Endothelial cell of umbilical vein (primary cell): ENCODE measurements at regions not wholly inside any gene's neighbourhood (a gene's known extent, or its start where the extent isn't known, plus 50 kb on each side); places are given as distances from the start of the nearest gene placed in this dataset.

Source experiments
- BruUV-seq: library from RNA; stranded (reverse); fragments of 400-500 nt; replicated peaks from 2 replicates; lab custom pipeline; 2021; lab: Mats Ljungman, UMichigan
- CTCF ChIA-PET: fragments of 300-600, 350-600 bp; sonication (Branson Sonifier 250); formaldehyde crosslinking; loops from one replicate; lab custom pipeline; 2021; ENCODE audit warnings: antibody characterized with exemption, inconsistent platforms; lab: Charles Lee
- POLR2A ChIA-PET: fragments of 300-600, 350-600 bp; sonication (Branson Sonifier 250); formaldehyde crosslinking; loops from one replicate; lab custom pipeline; 2021; ENCODE audit warnings: antibody characterized with exemption, inconsistent platforms; lab: Charles Lee
- DNase-seq: peaks from one replicate; pipeline ENCODE4 v3.0.0-alpha.2; 2011; ENCODE audit warnings: low read depth, low spot score
- FAIRE-seq: peaks from 2 replicates; lab custom pipeline; 2011; peaks lifted over from hg19 to GRCh38; lab: Jason Lieb, UNC
- H2AFZ ChIP-seq: 2 replicates; pipeline ENCODE4 v1.6.0; 2012; ENCODE audit warnings: low read depth, low read length, control low read depth, inconsistent platforms
- H3K27ac ChIP-seq: 2 replicates; pipeline ENCODE4 v1.5.1; 2011; ENCODE audit warnings: low read depth, mild to moderate bottlenecking, control low read depth, low read length, moderate library complexity; ENCODE audit not compliant: insufficient read depth
- H3K27me3 ChIP-seq, 2 experiments: 2 replicates each; pipeline versions ENCODE4 v1.6.0 to v1.6.1; 2011; ENCODE audit warnings: low read length in 2 of 2, mixed read lengths in 1 of 2; ENCODE audit not compliant: control insufficient read depth in 2 of 2, insufficient read depth in 2 of 2
- H3K36me3 ChIP-seq, 2 experiments: 2 replicates in 1 of 2; 3 replicates in 1 of 2; pipeline ENCODE4 v1.5.1; 2011; ENCODE audit warnings: low read length in 2 of 2, mild to moderate bottlenecking in 1 of 2, moderate library complexity in 1 of 2; ENCODE audit not compliant: control insufficient read depth in 2 of 2, insufficient read depth in 2 of 2; ENCODE audit errors: extremely low read depth in 1 of 2
- H3K4me1 ChIP-seq: 3 replicates; pipeline ENCODE4 v1.5.1; 2011; ENCODE audit warnings: mild to moderate bottlenecking, low read length; ENCODE audit not compliant: control insufficient read depth, insufficient read depth; ENCODE audit errors: extremely low read depth
- H3K4me2 ChIP-seq: 2 replicates; pipeline ENCODE4 v1.6.1; 2011; ENCODE audit warnings: low read length, control low read depth, mixed read lengths; ENCODE audit not compliant: insufficient read depth
- H3K4me3 ChIP-seq, 3 experiments: fragments of 200-600 bp in 1 of 3; sonication (generic), shearing (Covaris generic) in 1 of 3; replicated peaks in 1 of 3; 2 replicates each; pipeline ENCODE4 v1.5.1; 2011 to 2016; ENCODE audit warnings: control low read depth in 3 of 3, low read length in 3 of 3, mild to moderate bottlenecking in 2 of 3, inconsistent platforms in 1 of 3, low read depth in 1 of 3, moderate library complexity in 1 of 3; ENCODE audit not compliant: insufficient read depth in 1 of 3
- H3K79me2 ChIP-seq: 2 replicates; pipeline ENCODE4 v1.6.0; 2012; ENCODE audit warnings: low read length, inconsistent platforms; ENCODE audit not compliant: control insufficient read depth, insufficient read depth
- H3K9ac ChIP-seq: replicated peaks from 2 replicates; pipeline ENCODE3; 2011; ENCODE audit warnings: low read length, control low read depth; ENCODE audit not compliant: insufficient read depth; ENCODE audit errors: extremely low read depth
- H3K9me1 ChIP-seq: replicated peaks from 3 replicates; pipeline ENCODE4 v1.6.0; 2011; ENCODE audit warnings: mild to moderate bottlenecking, low read length; ENCODE audit not compliant: control insufficient read depth, insufficient read depth; ENCODE audit errors: extremely low read depth
- H3K9me3 ChIP-seq: replicated peaks from 2 replicates; pipeline ENCODE4 v1.5.1; 2012; ENCODE audit warnings: low read length, inconsistent platforms; ENCODE audit not compliant: control insufficient read depth, insufficient read depth
- H4K20me1 ChIP-seq: replicated peaks from 2 replicates; pipeline ENCODE3; 2011; ENCODE audit warnings: mild to moderate bottlenecking, low read length; ENCODE audit not compliant: control insufficient read depth, insufficient read depth; ENCODE audit errors: extremely low read depth
- EZH2 ChIP-seq: IDR thresholded peaks from 2 replicates; pipeline ENCODE4 v1.6.1; 2012; ENCODE audit warnings: borderline replicate concordance, low read depth, mild to moderate bottlenecking, moderate library complexity, low read length, inconsistent platforms; ENCODE audit not compliant: severe bottlenecking
- FOS ChIP-seq: IDR thresholded peaks from 2 replicates; pipeline ENCODE4 v1.6.1; 2011; ENCODE audit warnings: mild to moderate bottlenecking, low read length, moderate library complexity, borderline replicate concordance; ENCODE audit not compliant: insufficient read depth
- GATA2 ChIP-seq: IDR thresholded peaks from 2 replicates; pipeline ENCODE4 v1.7.0; 2011; ENCODE audit warnings: low read depth, mild to moderate bottlenecking, moderate library complexity, mixed read lengths, low read length; ENCODE audit not compliant: insufficient read length, insufficient read depth
- JUN ChIP-seq: IDR thresholded peaks from 2 replicates; pipeline ENCODE4 v1.6.1; 2011; ENCODE audit warnings: borderline replicate concordance, low read depth; ENCODE audit not compliant: insufficient read length, insufficient read depth
- MYC ChIP-seq: IDR thresholded peaks from one replicate; pipeline ENCODE4 v1.6.1; 2011; ENCODE audit warnings: mild to moderate bottlenecking, low read depth, low read length
- POLR2A ChIP-seq: IDR thresholded peaks from 2 replicates; pipeline ENCODE4 v1.6.1; 2012; ENCODE audit warnings: low read depth, mild to moderate bottlenecking, control low read depth, low read length
- POLR2AphosphoS5 ChIP-seq: IDR thresholded peaks from 2 replicates; pipeline ENCODE4 v1.6.1; 2012; ENCODE audit warnings: low read depth, mild to moderate bottlenecking, control low read depth, low read length, moderate library complexity; ENCODE audit not compliant: insufficient read depth
- dilution Hi-C: fragments of 300-500 bp; cut with MboI; formaldehyde crosslinking; loops from one replicate; pipeline ENCODE4 v1.15.0; 2019; ENCODE audit warnings: low sequenced_read_pairs; ENCODE audit not compliant: extremely low pct_ligation_motif_present
- intact Hi-C: fragments of 100-400 bp; cut with micrococcal nuclease; formaldehyde crosslinking; loops from one replicate; pipeline ENCODE4 v1.10.0; 2022
- TF ChIP-seq, protein P1 (sequence below): IDR thresholded peaks from 2 replicates; pipeline ENCODE4 v1.6.1; 2011; ENCODE audit not compliant: insufficient read depth, insufficient read length
- TF ChIP-seq, protein P2 (sequence below), 2 donors: IDR thresholded peaks; 1 replicate in 1 of 2; 2 replicates in 1 of 2; pipeline ENCODE4 v1.5.1; 2011; ENCODE audit warnings: low read length in 2 of 2, mild to moderate bottlenecking in 2 of 2, moderate library complexity in 2 of 2, control low read depth in 1 of 2, inconsistent platforms in 1 of 2, low read depth in 1 of 2; ENCODE audit not compliant: insufficient read depth in 1 of 2; ENCODE audit errors: extremely low read depth in 1 of 2

- FAIRE-seq (no peak), DNase-seq (no peak)
- no peak for TF ChIP-seq JUN
- TF ChIP-seq, protein P1, sequence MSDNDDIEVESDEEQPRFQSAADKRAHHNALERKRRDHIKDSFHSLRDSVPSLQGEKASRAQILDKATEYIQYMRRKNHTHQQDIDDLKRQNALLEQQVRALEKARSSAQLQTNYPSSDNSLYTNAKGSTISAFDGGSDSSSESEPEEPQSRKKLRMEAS, result no peak
- TF ChIP-seq, protein P2, sequence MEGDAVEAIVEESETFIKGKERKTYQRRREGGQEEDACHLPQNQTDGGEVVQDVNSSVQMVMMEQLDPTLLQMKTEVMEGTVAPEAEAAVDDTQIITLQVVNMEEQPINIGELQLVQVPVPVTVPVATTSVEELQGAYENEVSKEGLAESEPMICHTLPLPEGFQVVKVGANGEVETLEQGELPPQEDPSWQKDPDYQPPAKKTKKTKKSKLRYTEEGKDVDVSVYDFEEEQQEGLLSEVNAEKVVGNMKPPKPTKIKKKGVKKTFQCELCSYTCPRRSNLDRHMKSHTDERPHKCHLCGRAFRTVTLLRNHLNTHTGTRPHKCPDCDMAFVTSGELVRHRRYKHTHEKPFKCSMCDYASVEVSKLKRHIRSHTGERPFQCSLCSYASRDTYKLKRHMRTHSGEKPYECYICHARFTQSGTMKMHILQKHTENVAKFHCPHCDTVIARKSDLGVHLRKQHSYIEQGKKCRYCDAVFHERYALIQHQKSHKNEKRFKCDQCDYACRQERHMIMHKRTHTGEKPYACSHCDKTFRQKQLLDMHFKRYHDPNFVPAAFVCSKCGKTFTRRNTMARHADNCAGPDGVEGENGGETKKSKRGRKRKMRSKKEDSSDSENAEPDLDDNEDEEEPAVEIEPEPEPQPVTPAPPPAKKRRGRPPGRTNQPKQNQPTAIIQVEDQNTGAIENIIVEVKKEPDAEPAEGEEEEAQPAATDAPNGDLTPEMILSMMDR (IDR thresholded peaks at IDR 0.05; ENCODE audit: extremely low read depth in 1 of 2, insufficient read depth in 1 of 2, low read depth in 1 of 2, low read length in 2 of 2), result no peak
- TF ChIP-seq FOS, result no peak
- no peak for TF ChIP-seq EZH2
- TF ChIP-seq GATA2, result no peak
- TF ChIP-seq POLR2AphosphoS5, result no peak
- TF ChIP-seq POLR2A, result no peak
- TF ChIP-seq MYC, result no peak
- no TSS peak for BruUV-seq
- no peak overlapping the region for H2AFZ ChIP-seq
- H3K4me2 ChIP-seq, result no peak overlapping the region
- H4K20me1 ChIP-seq, result no peaks in the 10 kb centered on the region
- dilution Hi-C loops, result no loop called here
- ChIA-PET CTCF (no interaction called here), POLR2A (interaction anchor here (0.7 kb wide), 1 partner anchor 551 kb away, joined by 3 read pairs; no protein-coding TSS in a partner anchor)
- H3K4me3 ChIP-seq, result no peak overlapping the region
- no peaks in the 10 kb centered on the region for H3K79me2 ChIP-seq
- H3K27me3 ChIP-seq, result peaks cover 3 to 12% of the 10 kb centered on the region in 2 experiments
- H3K36me3 ChIP-seq, result no peaks in the 10 kb centered on the region
- no peaks in the 10 kb centered on the region for H3K9me1 ChIP-seq
- no peaks in the 10 kb centered on the region for H3K9me3 ChIP-seq
- intact Hi-C loops, result no loop called here
- H3K4me1 ChIP-seq, result no peaks in the 10 kb centered on the region
- H3K27ac ChIP-seq, result no peak overlapping the region
- no peak overlapping the region for H3K9ac ChIP-seq
Measured at GRCh38 chr17:36875698-36876293, 61.5 kb upstream of the LHX1 start.
